HG02885 (cell line): ENCODE measurements at regions not wholly inside any gene's neighbourhood (a gene's known extent, or its start where the extent isn't known, plus 50 kb on each side); places are given as distances from the start of the nearest gene placed in this dataset.
"Not testable (repeated sequence)": the region's sequence is repeated elsewhere in the genome, so short reads cannot be mapped to it uniquely, and the experiment has no call there.

Experiments
- ATAC-seq: cut with Tn5 transposase; IDR thresholded peaks from one replicate; pipeline ENCODE4 v1.9.1; 2021; ENCODE audit warnings: mild to moderate bottlenecking; ENCODE audit not compliant: unreplicated experiment, poor library complexity

DNA sequence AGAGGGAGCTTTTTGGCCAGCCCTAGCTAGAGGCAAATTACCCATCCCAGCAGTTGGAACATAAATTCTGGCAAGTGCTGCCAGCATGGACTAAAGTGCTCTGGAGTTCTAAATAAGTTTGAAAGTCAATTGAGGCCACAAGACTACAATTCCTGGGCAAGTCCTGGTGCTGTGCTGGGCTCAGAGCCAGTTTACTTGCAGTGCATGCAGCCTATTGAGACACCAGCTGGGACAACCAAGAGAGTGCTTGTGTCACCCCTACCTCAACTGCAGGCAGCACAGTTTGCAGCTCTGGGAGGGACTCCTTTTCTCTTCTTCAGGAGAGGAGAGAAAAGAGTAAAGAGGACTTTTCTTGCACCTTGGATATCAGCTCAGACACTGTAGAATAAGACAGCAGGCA, 277.2 kb upstream of the TMEFF2 start:
- ATAC-seq: no peak

DNA sequence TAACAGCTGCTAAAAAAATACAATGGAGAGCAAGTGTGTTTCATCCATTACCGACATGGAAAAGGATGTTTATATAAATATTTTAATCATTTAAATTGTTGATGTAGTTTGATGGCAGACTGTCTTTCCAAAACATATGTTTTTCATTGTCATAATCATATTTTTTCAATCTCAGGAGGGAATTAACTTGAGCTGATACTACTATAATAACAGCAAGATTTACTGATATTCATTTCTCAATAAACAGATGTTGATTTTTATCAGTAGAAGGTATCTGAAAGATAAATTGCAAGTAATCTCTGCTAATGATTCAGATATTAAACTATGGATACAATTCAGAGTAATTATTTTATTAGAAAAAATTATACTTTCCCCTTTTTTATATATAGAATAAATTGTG, 274.9 kb upstream of the TMEFF2 start:
- ATAC-seq: no peak

DNA sequence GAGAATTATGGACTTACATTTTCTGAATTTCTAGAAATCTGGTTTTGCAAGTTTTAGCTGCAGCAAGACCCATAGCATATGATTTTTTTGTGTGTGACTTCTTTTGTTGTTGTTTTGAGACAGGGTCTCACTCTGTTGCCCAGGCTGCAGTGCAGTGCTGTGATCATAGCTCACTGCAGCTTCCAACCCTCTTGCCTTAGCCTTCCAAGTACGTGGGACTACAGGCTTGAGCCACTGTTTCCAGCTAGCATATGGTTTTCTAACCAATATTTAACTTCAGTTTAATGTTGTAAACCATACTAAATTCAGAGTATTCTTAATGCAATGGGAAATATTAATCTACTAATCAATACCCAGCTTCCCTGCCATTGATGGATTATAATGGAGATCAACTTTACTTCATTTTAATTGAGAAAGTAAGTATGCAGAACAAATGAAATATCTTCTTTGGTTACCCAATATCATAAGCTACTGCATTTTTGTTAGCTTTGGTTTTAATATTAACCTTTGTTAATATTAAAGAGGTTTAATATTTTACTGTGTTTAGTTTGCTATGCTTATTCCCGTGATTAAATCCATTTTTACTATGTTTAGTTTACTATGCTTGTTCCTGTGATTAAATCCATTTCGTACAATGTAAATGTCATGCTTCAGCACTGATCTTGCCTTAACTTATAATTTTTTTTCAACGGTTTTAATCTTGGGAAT, 273.4 kb upstream of the TMEFF2 start:
- ATAC-seq: no peak

DNA sequence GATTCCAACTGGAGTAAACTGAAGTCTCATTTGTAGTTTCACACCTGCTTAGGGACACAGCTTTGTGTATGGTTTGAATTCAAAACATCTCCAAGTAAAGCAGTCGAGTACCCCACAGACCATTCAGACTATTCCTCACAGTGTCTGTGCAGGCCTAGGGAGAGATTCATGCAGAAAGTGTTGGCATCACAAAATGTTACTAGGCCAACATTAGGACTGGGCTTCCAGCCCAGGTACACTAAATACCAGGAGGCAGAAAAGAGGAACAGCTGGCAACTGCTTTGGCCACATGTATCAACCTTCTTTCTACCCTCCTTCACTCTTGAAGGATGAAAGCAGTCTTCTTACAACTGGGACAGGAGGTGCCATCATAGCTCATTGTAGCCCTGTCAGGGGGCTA, 270.4 kb upstream of the TMEFF2 start:
- ATAC-seq: no peak

DNA sequence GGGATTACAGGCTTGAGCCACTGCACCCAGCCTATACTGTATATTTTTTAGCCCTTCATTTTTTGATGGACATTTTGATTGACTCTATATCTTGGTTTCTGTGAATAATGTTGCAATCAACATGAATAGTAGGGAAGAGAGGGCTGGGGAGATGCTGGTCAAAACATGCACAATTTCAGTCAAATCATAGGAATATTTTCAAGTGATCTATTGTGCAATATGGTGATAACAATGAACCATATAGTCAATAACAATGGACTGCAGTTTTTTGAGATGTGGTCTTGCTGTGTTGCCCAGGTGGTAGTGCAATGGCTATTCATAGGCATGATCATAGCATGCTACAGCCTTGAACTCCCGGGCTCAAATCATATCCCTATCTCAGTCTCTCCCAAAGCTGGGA, 264.7 kb upstream of the TMEFF2 start:
- no peak for ATAC-seq

DNA sequence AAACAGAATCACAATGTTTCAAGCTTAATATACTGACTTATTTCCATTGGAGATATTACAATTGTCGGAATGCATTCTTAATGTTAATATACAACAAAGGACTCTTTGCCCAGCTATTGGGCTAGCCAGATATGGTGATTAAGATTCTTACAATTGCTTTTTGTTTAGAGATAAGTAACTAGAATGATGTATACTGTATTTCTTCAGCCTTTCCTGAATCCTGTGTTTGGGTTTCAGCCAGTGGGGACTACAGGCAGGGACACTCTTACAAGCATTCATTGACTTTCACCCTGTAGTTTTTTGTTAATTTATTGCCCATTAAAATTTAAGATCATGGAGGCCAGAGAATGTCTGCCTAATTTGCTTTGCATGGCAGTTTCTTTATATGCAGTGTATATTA, 254.1 kb upstream of the TMEFF2 start:
- ATAC-seq: no peak

DNA sequence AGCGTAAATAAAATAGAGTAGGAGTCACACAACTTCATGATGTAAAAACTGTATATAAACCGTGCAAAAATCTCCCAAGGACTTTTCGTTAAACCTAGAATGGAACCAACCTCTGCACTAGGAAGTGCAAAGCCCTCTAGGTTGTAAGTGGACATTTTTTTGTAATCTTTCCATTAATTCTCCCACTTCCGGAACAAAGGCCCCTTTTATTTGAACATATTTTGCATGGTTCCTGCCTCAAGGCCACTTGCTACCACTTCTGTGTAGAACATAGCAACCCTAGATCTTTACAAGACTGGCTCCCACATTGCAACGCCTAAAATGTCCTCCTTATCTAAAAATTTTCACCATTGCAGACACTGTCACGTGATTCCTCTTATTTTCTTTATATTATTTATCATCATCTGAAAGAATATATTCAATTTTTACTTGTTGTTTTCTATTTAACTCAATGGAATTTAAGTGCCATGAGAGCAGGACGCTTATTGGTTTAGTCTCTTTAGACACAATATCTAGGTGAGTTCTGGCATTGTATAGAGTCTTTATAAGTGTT, 249.6 kb upstream of the TMEFF2 start:
- no peak for ATAC-seq

DNA sequence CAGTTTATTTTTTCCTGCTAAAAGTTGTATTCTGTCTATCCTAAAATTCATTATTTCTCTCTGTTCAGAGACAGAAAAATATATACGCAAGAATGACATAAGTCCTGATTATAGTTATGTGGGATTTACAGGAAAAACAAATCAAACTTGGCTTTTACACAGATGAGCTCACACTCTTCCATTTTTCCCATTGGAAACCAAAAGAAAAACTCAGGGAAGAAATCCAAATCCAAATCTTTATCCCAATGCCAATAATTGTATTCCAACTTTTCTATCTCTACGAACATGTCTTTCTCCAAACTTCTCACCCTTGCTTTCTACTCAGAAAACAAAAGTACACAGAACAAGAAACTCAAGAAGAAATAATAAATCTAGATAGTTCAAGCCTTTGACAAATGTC, 249.1 kb upstream of the TMEFF2 start:
- ATAC-seq: no peak

DNA sequence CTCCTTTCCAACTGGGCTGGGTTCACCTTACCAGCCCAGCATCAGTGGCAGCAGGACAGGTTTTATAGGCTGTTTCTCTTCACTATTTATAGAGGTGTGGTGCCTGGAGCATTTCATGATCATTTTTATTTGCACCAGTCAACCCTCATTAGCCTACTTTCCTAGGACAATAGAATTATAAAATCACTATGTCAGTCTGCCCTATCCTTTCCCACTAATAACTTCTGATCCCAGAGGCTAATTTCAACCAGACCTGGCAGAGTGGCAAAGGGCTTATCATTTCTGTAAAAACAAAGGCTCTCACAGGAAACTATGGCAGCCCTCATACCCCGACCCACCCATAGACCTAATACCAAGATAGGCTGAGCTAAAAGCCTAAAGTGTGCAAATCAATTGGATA, 243.5 kb upstream of the TMEFF2 start:
- ATAC-seq: no peak

DNA sequence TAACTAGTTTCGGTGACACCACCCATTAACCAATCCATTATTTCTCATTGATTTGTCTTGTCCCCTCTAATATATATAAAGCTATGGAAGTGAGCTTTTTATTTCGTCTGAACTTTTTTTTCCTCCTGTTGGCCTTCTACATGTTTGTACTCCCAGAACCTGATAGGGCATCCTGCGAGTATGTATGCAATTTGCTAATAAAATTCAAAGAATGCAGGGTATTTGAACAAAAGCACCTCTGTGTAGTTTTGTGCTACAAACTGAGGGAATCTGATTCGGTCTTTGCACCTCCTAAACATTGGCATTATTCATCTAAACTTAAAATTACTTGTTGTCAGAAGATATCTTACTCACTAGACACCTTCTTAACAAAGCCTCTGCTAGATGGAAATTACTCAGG, 242.9 kb upstream of the TMEFF2 start:
- no peak for ATAC-seq

DNA sequence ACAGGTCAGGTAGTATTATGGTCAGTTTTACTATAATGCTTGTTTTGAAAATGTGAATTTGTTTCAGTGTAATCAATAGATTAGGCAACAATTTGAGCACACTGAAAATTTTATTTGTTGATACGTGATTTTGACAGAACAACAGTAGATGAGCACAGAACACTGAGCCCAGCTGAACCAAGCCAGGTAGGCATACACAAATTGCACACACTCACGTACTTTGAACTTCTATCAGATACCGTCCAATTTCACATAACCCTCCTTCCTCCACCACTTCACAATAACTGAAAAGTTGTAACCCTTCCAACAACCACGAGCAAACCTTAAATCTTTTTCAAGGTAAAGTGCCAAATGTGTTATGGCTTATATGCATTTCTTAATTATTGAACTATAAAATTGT, 229.5 kb upstream of the TMEFF2 start:
- no peak for ATAC-seq

DNA sequence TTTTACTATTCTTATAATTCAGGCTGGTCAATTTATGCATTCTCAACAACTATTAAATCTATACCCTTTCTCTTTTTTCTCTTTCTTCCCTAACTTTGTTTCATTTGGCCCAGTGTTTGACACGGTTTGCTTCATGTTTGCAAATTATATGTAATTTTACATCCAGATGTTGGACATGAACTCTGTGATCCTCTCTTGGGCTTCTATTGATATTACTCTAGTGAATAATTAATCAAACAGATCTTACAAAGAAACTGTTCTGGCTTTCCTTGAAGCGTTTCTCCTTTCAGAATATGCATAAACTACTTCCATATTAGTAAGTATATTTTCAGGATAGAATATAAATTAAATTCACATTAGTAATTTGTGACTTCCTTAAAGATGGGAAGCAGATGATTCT, 225.1 kb upstream of the TMEFF2 start:
- ATAC-seq: no peak

DNA sequence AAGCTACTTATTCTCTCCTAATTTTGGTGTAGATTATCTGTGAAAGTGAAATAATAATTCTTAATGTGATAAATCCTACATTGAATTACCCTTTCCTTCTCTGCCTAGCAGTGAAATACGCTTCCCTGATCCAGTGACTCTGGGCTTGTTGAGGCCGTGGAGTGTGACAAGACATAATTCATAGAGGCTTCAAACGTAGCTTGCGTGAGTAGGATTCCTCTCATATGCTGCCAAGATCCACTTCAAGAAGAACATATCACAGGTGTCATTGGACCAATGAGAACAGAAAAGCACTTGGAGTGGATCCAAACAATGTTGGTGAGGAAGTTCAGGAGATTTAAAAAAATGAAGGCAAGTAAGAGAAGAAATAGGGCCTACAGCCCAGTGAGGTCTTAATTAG, 221.3 kb upstream of the TMEFF2 start:
- no peak for ATAC-seq

DNA sequence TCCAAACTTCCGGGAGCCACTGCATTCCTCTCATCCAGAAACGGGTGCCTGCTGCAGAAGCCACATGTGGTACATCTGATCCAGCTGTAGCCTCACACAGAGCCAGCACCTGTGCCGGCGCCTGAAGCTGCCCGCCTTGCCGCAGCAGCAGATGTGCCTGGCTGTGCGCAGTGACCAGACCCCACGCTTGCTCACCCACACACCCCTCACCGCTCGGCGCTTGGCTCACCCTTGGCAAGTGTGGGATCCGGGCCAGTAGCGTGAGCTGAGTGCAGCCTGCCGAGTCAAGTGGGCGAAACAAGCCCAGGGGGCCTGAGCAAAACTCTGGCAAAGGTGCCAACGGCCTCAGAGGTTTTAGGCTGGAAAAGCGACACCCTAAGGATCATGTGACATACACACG, 220.1 kb upstream of the TMEFF2 start:
- no peak for ATAC-seq

DNA sequence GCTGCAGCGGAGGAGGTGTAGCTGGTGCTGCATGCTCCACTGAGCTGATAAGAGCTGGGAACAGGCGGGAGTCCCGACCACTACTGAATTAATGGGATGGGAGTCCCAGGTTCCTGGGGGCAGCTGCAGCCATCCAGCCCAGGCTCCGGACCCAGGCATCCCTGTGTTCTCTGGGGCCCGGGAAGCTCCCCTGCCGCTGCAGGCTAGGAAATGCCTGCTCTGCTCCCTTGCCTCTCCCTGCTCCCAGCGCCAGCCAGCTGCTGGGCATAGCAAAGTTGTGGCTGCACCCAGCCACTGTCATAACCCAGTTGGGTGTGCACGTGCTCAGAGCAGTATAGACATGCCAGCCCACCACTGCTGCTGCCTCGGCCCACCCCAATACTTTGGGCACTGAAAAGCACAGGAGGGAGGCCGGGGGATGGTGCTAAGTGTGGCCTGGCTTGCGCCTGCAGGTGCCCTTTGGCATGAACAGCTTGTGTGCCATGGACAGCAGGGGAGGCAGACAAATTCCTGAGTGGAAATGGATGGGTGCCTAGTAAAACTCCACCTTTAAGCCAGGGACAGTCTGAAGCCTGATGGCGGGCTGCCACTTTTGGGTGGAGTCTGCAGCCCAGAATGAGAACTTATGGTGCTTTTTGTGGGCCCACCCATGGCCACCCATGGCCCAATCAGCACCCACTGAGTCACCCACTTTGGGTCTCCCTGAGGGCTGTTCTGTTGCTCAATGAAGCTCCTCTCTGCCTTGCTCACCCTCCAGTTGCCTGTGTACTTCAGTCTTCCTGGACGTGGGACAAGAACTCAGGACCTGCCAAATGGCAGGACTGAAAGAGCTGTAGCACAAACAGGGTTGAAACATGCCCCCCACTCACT, 219.3 kb upstream of the TMEFF2 start:
- no peak for ATAC-seq

DNA sequence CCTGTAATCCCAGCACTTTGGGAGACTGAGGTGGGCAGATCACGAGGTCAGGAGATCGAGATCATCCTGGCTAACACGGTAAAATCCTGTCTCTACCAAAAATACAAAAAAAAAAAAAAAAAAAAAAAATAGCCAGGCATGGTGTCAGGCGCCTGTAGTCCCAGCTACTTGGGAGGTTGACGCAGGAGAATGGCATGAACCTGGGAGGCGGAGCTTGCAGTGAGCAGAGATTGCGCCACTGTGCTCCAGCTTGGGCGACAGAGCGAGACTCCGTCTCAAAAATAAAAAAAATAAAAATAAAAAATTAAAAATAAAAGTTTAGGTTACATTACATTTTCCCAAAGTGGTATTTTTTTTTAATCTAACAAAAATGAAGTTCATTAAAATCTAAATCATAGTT, 218.1 kb upstream of the TMEFF2 start:
- ATAC-seq: not testable (repeated sequence)

DNA sequence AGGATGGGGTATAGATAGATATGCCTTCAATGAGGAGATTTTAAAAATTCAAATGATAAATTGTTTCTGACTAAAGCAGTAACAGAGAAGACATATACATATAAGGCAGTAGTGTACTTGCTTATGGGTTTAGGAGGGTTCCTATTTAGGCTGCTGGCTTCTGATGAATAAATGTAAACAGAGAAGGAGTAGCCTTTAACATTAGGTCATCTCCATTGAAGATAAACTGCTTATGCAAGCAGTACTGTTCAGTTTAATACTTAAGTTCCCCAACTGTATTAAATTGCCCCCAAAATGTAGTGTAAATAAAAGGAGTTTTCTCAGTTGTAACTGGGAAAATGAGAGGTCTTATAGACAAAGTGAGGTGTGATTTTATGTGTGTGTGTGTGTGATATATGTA, 217.7 kb upstream of the TMEFF2 start:
- ATAC-seq: no peak

DNA sequence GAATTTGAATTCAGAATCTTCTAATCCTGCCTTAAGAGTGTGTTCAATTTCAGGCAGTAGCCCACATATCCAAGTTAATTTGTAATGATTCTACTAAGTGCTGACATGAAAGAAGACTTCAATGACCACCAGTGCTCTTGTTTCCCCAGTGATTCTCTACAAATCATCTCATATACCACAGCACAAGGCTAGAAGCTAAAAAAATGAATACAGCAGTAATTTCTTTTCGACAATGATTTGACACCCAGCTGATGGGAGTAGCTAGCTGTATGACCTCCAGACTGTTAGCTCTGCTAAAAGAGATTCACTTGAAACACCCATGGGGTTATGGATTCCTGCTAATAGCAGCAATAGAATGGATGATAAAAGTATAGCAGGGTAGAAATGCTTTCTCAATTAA, 217.0 kb upstream of the TMEFF2 start:
- ATAC-seq: no peak

DNA sequence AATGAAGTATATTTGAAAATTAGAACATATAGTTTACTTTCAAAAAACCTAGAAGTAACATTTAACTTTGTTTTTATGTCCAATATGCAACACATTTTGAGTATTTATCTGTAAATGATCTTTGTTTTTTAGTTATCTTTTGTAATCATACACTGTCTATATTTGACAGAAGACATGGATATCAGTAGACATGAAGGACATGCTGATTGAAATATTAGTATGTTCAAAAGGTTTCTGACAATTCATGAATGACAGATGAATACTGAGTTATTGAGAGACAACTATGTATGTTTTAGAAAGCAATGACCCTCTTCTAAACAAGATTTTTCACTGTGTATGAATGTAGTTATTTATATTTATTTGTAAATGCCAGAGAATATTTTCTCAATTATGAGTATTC, 215.6 kb upstream of the TMEFF2 start:
- no peak for ATAC-seq

DNA sequence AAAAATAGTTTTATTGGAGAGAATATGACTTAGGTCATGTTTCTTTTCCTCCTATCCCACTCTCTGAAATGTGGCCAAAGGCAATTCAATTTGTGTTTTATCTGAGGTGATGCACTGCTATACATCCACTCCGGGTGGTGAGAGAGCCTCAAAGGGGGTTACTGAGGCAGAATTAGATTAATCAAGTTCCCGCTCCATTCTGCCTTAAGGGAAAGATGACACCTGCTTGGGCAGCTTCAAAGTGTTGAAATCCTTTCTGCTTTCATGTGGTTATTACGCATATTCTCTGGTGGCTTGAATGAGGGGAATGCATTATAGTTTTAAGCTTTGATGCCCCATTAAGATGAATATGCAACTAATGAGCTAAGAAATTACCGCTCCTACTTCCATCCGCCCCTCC, 213.0 kb upstream of the TMEFF2 start:
- no peak for ATAC-seq

DNA sequence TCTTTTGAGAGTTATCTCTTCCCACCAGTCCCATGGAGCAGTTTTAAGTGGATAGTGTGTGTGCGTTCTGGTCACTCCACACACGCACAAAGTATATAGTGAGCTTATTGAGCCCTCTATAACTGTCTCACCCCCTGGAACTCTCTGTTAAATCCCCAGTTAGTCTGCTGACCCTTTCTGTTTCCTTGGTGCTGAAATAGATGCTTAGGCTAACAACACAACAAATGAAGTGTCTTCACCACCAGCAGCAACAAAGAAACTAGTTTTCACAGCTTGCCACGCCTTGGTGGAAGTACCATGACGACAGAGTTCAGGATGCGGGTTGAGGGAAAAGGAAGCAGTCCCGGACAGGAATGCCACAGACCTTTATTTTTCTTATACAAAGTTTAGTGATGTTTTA, 203.5 kb upstream of the TMEFF2 start:
- ATAC-seq: no peak

DNA sequence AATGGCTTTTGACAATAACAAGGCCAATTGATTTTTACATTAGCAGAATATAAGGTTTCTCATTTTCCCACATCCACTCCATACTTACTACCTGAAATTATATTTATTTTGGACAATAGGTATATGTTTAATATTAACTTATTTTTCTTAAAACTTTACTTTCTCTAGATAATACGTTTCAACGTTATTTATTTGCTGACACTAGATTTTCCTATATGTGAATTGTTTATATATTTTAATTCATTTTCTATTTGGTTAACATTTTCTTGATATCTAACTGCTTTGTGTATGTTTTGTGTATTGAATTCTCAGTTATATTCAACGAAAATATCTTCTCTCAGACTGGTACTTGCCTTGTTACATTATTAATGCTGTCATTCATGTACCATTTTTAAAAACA, 199.9 kb upstream of the TMEFF2 start:
- no peak for ATAC-seq
